ENCODE measurements at regions not wholly inside any gene's neighbourhood (a gene's known extent, or its start where the extent isn't known, plus 50 kb on each side); places are given as distances from the start of the nearest gene placed in this dataset.

DNA sequence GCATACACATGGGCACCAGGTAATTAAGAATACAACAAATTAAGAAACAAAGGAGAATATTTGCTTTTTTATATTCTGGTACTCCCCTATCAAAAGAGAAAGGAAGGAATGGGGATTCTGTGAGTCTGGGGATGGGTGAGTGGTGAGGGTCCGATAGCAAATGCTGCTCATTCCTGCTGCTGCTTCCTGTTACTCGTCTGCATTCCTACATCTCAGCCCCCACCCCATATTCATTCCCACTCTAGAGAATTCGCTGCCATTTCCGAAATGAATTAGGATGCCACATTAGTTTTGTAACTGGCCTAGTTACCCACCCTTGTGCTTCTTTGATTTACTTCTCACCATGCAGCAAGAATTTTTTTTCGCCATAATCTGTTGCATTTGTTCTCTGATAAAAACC is 1905.3 kb upstream of the PIK3C3 start:
- Mint-ChIP-seq H3K4me1 (no peaks in the 10 kb centered on the region), H3K27ac (no peak overlapping the region), H3K4me3 (no peak overlapping the region), H3K27me3 (no peaks in the 10 kb centered on the region), H3K9me3 (ENCODE audit: low read depth) (peaks cover 8% of the 10 kb centered on the region), H3K36me3 (ENCODE audit: low read depth) (no peaks in the 10 kb centered on the region)
- intact Hi-C loops (cut with DNase I, micrococcal nuclease): no loop called here
- ATAC-seq (no peak), DNase-seq (no peak)
- ChIA-PET CTCF (no interaction called here), POLR2A (no interaction called here)

DNA sequence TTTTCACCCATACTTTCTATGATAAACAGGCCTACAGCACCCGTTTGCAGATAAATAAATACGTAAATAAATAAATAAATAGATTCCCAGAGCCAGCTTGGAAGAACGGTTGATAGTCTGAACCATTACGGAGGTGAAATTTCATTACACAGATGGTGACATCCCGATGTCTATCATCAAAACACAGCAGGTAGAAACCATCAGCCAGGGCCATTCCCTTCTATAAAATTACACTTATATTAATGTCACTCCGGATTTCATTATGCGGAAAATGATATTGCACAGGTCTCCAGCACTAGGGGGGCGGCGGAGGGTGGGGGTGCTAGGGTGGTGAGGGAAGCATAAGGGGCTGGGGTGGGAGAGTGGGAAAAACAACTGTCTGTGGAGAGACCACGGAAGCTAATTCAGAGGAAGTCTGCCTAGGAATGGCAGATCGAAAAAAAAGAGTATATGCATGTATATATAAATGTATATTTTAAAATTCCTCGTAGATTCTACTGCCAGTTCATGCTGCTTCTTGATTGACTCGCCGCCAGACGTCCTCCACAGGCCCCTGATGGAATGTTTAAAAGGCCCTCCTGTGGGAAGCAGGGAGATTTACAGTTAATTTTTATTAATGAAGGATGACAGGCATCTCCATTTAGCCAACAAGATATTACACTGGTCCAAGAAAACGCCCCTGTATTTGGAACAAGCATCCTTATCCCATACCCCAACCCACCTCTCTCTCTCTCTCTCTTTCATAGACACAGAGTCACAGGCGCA is 1906.0 kb upstream of the PIK3C3 start:
- no peaks in the 10 kb centered on the region for H3K36me3 Mint-ChIP-seq (ENCODE audit: low read depth)
- ATAC-seq (no peak), DNase-seq (no peak)
- CTCF ChIA-PET: no interaction called here
- H3K4me1 Mint-ChIP-seq: no peaks in the 10 kb centered on the region
- H3K27ac Mint-ChIP-seq: no peak overlapping the region
- intact Hi-C loops (cut with DNase I, micrococcal nuclease): no loop called here
- no peak overlapping the region for H3K4me3 Mint-ChIP-seq
- no peaks in the 10 kb centered on the region for H3K27me3 Mint-ChIP-seq
- POLR2A ChIA-PET: no interaction called here
- peaks cover 8% of the 10 kb centered on the region for H3K9me3 Mint-ChIP-seq (ENCODE audit: low read depth)

DNA sequence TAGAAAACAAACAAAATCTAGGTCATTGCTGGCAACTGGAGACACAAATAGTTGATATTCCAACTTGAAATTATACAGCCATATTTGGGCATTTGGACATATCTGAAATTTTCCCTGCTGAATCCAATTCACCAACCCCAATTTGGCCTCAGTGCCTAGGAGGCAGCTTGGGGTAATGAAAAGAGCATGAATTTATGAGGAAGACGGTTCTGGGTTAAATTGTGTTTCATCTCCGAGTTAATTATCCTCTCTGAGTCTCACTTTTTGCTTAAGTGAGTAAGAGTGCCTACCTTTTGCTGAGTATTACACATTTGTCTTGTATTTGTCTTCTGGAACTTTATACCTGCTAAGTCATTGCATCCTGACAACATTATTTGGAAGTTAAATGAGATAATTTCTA is 1906.8 kb upstream of the PIK3C3 start:
- ChIA-PET CTCF (no interaction called here), POLR2A (no interaction called here)
- Mint-ChIP-seq H3K9me3 (ENCODE audit: low read depth) (peaks cover 12% of the 10 kb centered on the region), H3K27ac (no peak overlapping the region), H3K27me3 (no peaks in the 10 kb centered on the region), H3K36me3 (ENCODE audit: low read depth) (no peaks in the 10 kb centered on the region), H3K4me3 (no peak overlapping the region), H3K4me1 (no peaks in the 10 kb centered on the region)
- intact Hi-C loops (cut with DNase I, micrococcal nuclease): no loop called here
- no peak for DNase-seq
- no peak for ATAC-seq

DNA sequence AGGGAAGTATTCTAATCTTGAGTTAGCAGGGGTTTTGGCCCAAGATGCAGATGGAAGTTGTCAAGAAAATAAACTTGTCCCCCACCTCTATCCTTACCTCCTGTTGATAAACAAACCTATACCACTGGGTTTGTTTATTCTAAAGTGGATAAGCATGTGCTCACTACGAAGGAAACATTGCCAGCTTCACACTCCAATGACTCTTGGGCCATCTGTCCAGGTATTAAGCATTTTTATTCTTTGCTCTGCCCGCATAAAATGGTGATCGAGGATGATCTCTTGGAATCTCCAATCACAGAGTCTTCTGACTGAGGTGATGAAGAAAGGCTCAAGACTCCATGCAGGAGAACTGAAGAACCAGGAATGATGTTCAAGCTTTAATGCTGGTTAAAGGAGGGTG is 1908.4 kb upstream of the PIK3C3 start:
- Mint-ChIP-seq H3K36me3 (ENCODE audit: low read depth) (no peaks in the 10 kb centered on the region), H3K27ac (no peak overlapping the region), H3K9me3 (ENCODE audit: low read depth) (peaks cover 12% of the 10 kb centered on the region), H3K4me1 (no peaks in the 10 kb centered on the region), H3K27me3 (no peaks in the 10 kb centered on the region), H3K4me3 (no peak overlapping the region)
- ChIA-PET CTCF (no interaction called here), POLR2A (no interaction called here)
- ATAC-seq: no peak
- DNase-seq: no peak
- intact Hi-C loops (cut with DNase I, micrococcal nuclease): no loop called here

DNA sequence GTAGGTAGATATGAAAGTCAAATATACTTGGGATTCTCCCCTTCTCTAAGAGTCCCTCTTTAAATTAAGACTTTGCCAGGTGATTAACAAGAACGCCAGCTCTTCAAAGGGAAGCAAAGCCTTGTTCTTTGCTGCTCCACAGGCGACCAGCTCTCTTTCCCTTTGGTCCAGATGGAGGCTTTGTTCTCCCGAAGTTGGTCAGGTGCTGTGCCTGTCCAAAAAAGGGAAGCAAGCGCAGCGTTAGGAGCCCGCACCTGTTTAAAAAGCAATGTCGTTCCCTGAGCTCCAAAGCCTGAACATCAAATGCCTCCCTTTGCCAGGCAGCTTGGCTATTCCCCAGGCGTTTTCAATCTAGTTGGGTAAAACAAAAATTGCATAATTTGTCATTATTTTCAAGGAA is 1913.1 kb upstream of the PIK3C3 start:
- Mint-ChIP-seq H3K9me3 (ENCODE audit: low read depth) (peaks cover 10% of the 10 kb centered on the region), H3K27me3 (no peaks in the 10 kb centered on the region), H3K4me1 (no peaks in the 10 kb centered on the region), H3K27ac (no peak overlapping the region), H3K4me3 (no peak overlapping the region), H3K36me3 (ENCODE audit: low read depth) (no peaks in the 10 kb centered on the region)
- intact Hi-C loops (cut with DNase I, micrococcal nuclease): no loop called here
- POLR2A ChIA-PET: no interaction called here
- ATAC-seq (no peak), DNase-seq (no peak)
- CTCF ChIA-PET: no interaction called here

DNA sequence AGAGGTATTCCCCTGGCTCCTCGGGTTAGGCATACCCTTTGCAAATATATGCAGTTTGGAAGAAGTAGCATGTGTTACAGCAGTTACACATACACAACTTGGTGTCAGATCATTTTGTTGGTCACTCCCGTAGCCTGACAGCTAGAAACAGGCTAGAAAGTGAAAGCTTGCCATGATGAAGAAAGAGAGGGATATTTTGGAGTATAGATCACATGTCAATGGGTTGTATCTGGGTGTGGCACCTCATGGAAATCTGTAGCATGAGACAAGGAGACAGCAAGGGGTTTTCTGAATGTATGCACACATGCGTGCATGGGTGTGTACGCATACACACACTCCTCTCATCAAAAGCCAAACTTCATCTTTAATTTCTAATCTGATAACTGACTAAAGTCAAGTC is 1914.5 kb upstream of the PIK3C3 start:
- Mint-ChIP-seq H3K4me3 (no peak overlapping the region), H3K27ac (no peak overlapping the region), H3K27me3 (no peaks in the 10 kb centered on the region), H3K4me1 (no peaks in the 10 kb centered on the region), H3K9me3 (ENCODE audit: low read depth) (peaks cover 4% of the 10 kb centered on the region), H3K36me3 (ENCODE audit: low read depth) (no peaks in the 10 kb centered on the region)
- POLR2A ChIA-PET: no interaction called here
- ATAC-seq: no peak
- DNase-seq: no peak
- CTCF ChIA-PET: interaction anchor here (1.4 kb wide), 1 partner anchor 11 kb away, joined by 3 read pairs; no protein-coding TSS in a partner anchor
- intact Hi-C loops (cut with DNase I, micrococcal nuclease): no loop called here

DNA sequence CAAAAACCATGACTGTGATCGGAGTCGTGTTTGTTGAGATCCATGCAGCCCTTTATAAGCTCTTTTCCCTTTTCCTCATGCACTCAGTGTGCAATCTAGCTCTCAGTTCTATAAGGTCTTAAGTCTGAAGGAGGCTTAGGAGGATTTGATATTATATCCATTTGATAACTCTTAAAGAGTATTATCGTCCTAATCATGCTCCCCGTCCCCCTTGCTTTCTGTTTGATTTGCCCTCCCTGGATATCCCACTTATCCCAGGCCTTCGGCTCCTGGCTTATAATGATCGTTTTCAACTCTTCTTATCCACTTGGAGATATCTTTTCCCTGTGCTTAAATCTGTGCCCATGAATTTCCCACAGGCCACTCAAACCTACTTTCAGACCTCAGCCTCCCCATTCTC is 1917.7 kb upstream of the PIK3C3 start:
- no peaks in the 10 kb centered on the region for H3K27me3 Mint-ChIP-seq
- intact Hi-C loops (cut with DNase I, micrococcal nuclease): no loop called here
- CTCF ChIA-PET: no interaction called here
- H3K9me3 Mint-ChIP-seq (ENCODE audit: low read depth): no peaks in the 10 kb centered on the region
- H3K27ac Mint-ChIP-seq: no peak overlapping the region
- H3K4me1 Mint-ChIP-seq: no peaks in the 10 kb centered on the region
- H3K36me3 Mint-ChIP-seq (ENCODE audit: low read depth): no peaks in the 10 kb centered on the region
- POLR2A ChIA-PET: no interaction called here
- ATAC-seq (no peak), DNase-seq (no peak)
- H3K4me3 Mint-ChIP-seq: no peak overlapping the region

DNA sequence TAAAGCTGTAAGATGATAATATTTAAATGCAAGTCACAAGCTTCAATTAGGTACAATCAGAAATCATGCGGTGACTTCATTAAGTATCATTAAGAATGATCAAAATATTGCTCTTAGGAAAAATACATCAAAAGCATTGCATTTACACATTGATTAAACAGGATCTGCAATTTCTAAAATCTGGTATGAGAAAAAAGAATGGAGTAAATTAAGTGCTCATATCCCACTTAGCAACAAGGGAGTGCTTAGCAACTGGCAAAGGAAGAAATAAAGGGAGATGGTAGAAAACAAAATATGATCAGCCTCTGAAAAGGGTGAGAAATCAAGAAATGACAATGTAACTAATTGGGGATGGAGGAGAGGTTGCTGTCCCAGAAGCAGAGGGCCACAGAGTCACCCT is 1918.2 kb upstream of the PIK3C3 start:
- DNase-seq (no peak), ATAC-seq (no peak)
- POLR2A ChIA-PET: no interaction called here
- no peak overlapping the region for H3K27ac Mint-ChIP-seq
- no peaks in the 10 kb centered on the region for H3K4me1 Mint-ChIP-seq
- H3K27me3 Mint-ChIP-seq: no peaks in the 10 kb centered on the region
- H3K4me3 Mint-ChIP-seq: no peak overlapping the region
- no peaks in the 10 kb centered on the region for H3K9me3 Mint-ChIP-seq (ENCODE audit: low read depth)
- CTCF ChIA-PET: no interaction called here
- H3K36me3 Mint-ChIP-seq (ENCODE audit: low read depth): no peaks in the 10 kb centered on the region
- intact Hi-C loops (cut with DNase I, micrococcal nuclease): no loop called here

DNA sequence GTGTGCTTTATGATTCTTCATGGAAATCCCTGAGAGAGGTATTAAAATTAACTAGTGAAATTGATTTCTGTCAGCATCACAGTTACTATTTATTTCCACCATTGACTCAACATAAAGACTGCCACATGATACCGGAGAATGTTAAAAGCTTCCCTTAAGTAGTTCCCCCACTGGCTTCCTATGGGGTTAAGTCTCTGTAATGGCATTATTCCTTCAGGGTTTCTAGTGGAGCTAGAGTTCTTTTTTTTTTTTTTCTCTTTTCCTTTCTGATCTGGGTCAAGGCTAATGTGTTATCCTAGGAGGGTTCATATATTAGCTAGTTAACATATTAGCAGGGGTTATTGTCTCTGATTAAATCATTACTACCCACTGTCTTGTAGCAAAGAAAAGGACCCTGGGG is 1919.1 kb upstream of the PIK3C3 start:
- no peak for ATAC-seq
- POLR2A ChIA-PET: no interaction called here
- intact Hi-C loops (cut with DNase I, micrococcal nuclease): no loop called here
- DNase-seq: no peak
- H3K27ac Mint-ChIP-seq: no peak overlapping the region
- no peaks in the 10 kb centered on the region for H3K4me1 Mint-ChIP-seq
- no peaks in the 10 kb centered on the region for H3K9me3 Mint-ChIP-seq (ENCODE audit: low read depth)
- no peaks in the 10 kb centered on the region for H3K27me3 Mint-ChIP-seq
- CTCF ChIA-PET: no interaction called here
- no peaks in the 10 kb centered on the region for H3K36me3 Mint-ChIP-seq (ENCODE audit: low read depth)
- no peak overlapping the region for H3K4me3 Mint-ChIP-seq

DNA sequence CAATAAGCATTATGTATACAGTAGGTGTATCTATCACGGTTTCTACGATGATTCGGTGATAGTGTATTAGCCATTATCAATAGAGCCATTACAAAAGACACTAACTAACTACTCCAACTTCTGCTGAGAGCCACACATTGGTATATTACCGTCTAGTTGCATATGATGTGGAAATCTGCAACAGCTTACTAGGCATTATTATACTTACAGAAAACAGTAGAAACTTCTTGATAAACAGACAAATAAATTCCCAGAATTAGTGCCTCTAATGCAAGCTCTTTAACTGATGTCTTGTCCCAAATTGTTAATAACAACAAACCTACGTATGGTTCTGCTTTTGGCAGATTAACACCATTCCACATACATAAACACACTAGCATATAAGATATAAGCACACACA is 1923.0 kb upstream of the PIK3C3 start:
- Mint-ChIP-seq H3K4me1 (no peaks in the 10 kb centered on the region), H3K4me3 (no peak overlapping the region), H3K9me3 (ENCODE audit: low read depth) (peaks cover 2% of the 10 kb centered on the region), H3K27me3 (no peaks in the 10 kb centered on the region), H3K36me3 (ENCODE audit: low read depth) (no peaks in the 10 kb centered on the region), H3K27ac (no peak overlapping the region)
- no peak for ATAC-seq
- CTCF ChIA-PET: no interaction called here
- no peak for DNase-seq
- intact Hi-C loops (cut with DNase I, micrococcal nuclease): no loop called here
- POLR2A ChIA-PET: no interaction called here

DNA sequence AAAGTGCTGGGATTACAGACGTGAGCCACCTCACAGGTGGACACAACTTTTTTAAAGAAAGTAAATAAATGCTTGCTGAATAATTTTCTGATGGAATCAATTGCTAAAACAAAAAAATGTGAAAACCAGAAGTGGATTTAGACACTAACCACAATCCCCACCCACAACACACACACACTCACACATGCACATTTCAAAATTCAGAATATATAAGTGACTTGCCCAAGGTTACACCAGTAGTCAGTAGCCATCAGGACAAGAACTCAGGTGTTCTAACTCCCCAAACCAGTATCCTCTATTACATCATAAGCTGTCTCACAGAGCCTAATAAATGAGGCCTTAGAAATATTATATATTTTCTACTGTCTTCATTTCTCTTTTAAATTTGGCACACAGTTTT is 1923.6 kb upstream of the PIK3C3 start:
- H3K4me3 Mint-ChIP-seq: no peak overlapping the region
- ChIA-PET POLR2A (no interaction called here), CTCF (no interaction called here)
- no peaks in the 10 kb centered on the region for H3K4me1 Mint-ChIP-seq
- H3K27me3 Mint-ChIP-seq: no peaks in the 10 kb centered on the region
- no peaks in the 10 kb centered on the region for H3K36me3 Mint-ChIP-seq (ENCODE audit: low read depth)
- intact Hi-C loops (cut with DNase I, micrococcal nuclease): no loop called here
- ATAC-seq: no peak
- DNase-seq: no peak
- no peak overlapping the region for H3K27ac Mint-ChIP-seq
- H3K9me3 Mint-ChIP-seq (ENCODE audit: low read depth): peaks cover 2% of the 10 kb centered on the region

DNA sequence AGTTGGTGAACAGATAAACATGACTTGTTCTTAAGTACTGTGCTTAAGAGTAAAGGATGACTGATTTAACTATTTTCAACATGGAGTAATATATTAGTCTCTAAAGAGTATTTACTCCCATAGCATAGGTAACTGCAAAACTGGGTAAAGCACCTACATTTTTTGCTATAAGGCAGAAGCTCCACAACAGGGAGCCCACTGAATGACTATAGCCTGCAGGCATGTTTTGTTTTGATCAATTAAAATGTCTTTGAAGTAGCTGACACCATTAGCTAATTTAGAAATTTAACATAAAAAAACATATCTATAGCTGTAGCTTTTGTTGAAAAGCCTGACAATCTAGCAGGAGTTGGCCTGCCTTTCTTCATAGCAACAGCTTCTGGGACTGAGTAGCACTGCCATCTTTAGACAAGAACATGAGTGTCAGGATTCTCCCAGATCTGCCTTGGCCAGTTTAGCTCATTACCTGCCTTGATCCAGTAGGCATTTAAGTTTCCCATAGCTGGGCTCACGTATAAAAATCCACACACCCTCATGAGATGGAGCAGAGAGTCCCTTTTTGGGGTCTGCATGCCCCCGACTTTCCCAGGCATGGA is 1935.1 kb upstream of the PIK3C3 start:
- peaks cover 9% of the 10 kb centered on the region for H3K9me3 Mint-ChIP-seq (ENCODE audit: low read depth)
- H3K4me3 Mint-ChIP-seq: no peak overlapping the region
- no peaks in the 10 kb centered on the region for H3K4me1 Mint-ChIP-seq
- ChIA-PET POLR2A (no interaction called here), CTCF (no interaction called here)
- no peaks in the 10 kb centered on the region for H3K36me3 Mint-ChIP-seq (ENCODE audit: low read depth)
- no peaks in the 10 kb centered on the region for H3K27me3 Mint-ChIP-seq
- intact Hi-C loops (cut with DNase I, micrococcal nuclease): no loop called here
- DNase-seq (no peak), ATAC-seq (no peak)
- H3K27ac Mint-ChIP-seq: no peak overlapping the region

DNA sequence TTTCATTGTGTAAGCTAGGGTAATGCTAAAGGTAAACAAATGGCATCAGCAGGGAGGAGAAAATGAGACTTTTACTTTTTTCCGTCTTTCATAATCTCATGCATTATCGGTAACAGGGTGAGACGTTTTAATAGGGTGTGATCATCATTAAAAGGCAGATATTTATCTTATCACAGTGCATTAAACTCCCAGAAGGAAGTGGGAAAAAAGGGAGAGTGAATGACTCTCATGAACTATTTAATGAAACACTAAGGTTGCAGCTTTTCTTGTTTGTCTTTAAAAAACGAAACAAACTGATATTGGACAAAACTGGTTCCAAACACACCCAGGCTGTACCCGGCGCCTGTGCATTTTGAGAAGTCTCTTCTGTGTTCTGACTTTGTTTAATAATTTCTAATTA is 1936.8 kb upstream of the PIK3C3 start:
- intact Hi-C loops (cut with DNase I, micrococcal nuclease): no loop called here
- ChIA-PET CTCF (no interaction called here), POLR2A (no interaction called here)
- Mint-ChIP-seq H3K27me3 (no peaks in the 10 kb centered on the region), H3K4me1 (no peaks in the 10 kb centered on the region), H3K4me3 (no peak overlapping the region), H3K9me3 (ENCODE audit: low read depth) (peaks cover 5% of the 10 kb centered on the region), H3K36me3 (ENCODE audit: low read depth) (no peaks in the 10 kb centered on the region), H3K27ac (no peak overlapping the region)
- DNase-seq (no peak), ATAC-seq (no peak)

Data from activated CD4-positive, alpha-beta T cell treated with anti-CD3 and anti-CD28 coated beads for 36 hours (primary cell).